Activated CD8-positive, alpha-beta memory T cell treated with anti-CD3 and anti-CD28 coated beads, Interleukin-2, amount 10 ng/mL, durations not matched to agents 7 days and 5 days (primary cell): ENCODE measurements at regions not wholly inside any gene's neighbourhood (a gene's known extent, or its start where the extent isn't known, plus 50 kb on each side); places are given as distances from the start of the nearest gene placed in this dataset.

Experiments
- ATAC-seq: fragments of 150-1000 bp; cut with Tn5 transposase; one replicate; pipeline ENCODE4 v1.10.0; 2021; ENCODE audit warnings: moderate library complexity
- CTCF ChIA-PET: fragments of 350-600 bp; sonication (Branson Sonifier 250); formaldehyde crosslinking; loops from one replicate; lab custom pipeline; 2021; ENCODE audit warnings: antibody characterized with exemption; lab: Charles Lee
- DNase-seq: peaks from one replicate; pipeline ENCODE4 v3.0.0-alpha.2; 2020
- H3K27ac Mint-ChIP-seq: one replicate; pipeline ENCODE4 v1.8.0; 2021; ENCODE audit warnings: mild to moderate bottlenecking, mixed read lengths
- H3K27me3 Mint-ChIP-seq: one replicate; pipeline ENCODE4 v1.8.0; 2021; ENCODE audit warnings: mixed read lengths
- H3K36me3 Mint-ChIP-seq: one replicate; pipeline ENCODE4 v1.8.0; 2021; ENCODE audit warnings: mild to moderate bottlenecking, mixed read lengths
- H3K4me1 Mint-ChIP-seq: one replicate; pipeline ENCODE4 v1.8.0; 2021; ENCODE audit warnings: mixed read lengths
- H3K4me3 Mint-ChIP-seq: one replicate; pipeline ENCODE4 v1.8.0; 2021; ENCODE audit warnings: mild to moderate bottlenecking, moderate library complexity, mixed read lengths
- H3K9me3 Mint-ChIP-seq: one replicate; pipeline ENCODE4 v1.8.0; 2022; ENCODE audit warnings: low read depth, mixed read lengths

DNA sequence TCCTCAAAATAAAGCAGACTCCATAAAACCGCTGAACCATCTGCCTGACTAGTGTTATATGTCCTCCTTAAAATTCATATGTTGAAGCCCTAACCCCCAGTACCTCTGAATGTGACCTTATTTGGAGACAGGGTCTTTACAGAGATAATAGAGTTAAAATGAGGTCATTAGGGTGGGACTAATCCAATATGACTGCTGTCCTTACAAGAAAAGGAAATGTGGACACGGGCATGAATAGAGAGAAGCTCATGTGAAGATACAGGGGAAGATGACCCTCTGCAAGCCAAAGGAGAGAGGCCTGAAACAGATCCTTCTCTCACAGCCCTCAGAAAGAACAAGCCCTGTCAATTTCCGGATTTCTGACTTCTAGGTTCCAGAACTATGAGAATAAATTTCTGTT lies 82.0 kb upstream of the KLHL13 start:
- no peaks in the 10 kb centered on the region for H3K27me3 Mint-ChIP-seq
- H3K9me3 Mint-ChIP-seq = no peaks in the 10 kb centered on the region
- no peaks in the 10 kb centered on the region for H3K36me3 Mint-ChIP-seq
- H3K4me1 Mint-ChIP-seq = no peaks in the 10 kb centered on the region
- no peak overlapping the region for H3K4me3 Mint-ChIP-seq
- H3K27ac Mint-ChIP-seq = no peak overlapping the region
- CTCF ChIA-PET = no interaction called here
- ATAC-seq = no peak
- DNase-seq = no peak

GRCh38 chrX:118199997-118200396 lies 83.4 kb upstream of the KLHL13 start:
- ATAC-seq (no peak), DNase-seq (no peak)
- Mint-ChIP-seq H3K9me3 (no peaks in the 10 kb centered on the region), H3K27me3 (no peaks in the 10 kb centered on the region), H3K36me3 (no peaks in the 10 kb centered on the region), H3K4me1 (no peaks in the 10 kb centered on the region), H3K4me3 (no peak overlapping the region), H3K27ac (no peak overlapping the region)
- CTCF ChIA-PET = no interaction called here

DNA sequence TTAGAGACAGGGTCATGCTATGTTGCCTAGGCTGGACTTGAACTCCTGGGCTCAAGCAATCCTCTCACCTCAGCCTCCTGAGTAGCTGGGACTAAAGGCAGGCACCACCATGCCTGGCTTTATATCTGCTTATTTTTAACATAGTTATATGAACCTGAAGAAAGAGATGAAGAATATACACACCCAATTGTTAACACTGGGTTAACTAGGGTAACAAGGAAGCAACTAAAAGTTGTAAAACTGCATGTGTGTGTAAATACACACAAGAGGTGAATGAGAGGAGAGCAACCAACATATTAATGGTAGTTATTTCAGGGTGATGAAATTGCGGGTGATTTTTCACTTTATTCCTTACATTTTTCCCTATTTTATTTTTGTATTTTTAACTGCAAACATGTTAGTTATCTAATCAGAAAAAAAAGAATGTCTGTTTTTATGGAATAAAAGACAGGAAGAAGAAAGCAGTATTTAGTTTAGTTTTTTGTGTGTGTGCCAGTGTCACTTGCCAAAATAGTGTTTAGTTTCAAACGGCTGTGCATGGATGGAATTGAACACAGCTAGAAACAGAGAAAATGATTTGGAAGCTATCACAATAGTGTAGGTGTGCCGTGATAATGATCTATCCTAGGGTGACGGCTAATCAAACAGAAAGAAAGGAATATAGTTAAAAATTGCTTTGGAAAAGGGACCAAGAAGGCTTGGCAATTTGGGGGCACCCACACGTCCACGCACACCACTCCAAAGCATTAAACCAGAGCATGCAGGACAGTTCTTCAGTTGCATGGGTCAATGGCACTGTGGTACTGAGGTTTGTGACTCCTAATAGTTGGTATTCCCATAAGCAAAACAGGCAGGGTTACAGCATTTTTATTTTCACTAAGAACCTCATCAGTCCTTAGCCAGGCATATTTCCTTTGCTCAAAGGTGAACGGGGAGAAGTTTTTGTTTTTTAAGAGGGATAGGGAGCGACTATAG lies 89.1 kb upstream of the KLHL13 start:
- DNase-seq (no peak), ATAC-seq (no peak)
- CTCF ChIA-PET = no interaction called here
- H3K9me3 Mint-ChIP-seq = no peaks in the 10 kb centered on the region
- H3K36me3 Mint-ChIP-seq = no peaks in the 10 kb centered on the region
- H3K4me3 Mint-ChIP-seq = no peak overlapping the region
- H3K4me1 Mint-ChIP-seq = no peaks in the 10 kb centered on the region
- no peak overlapping the region for H3K27ac Mint-ChIP-seq
- no peaks in the 10 kb centered on the region for H3K27me3 Mint-ChIP-seq

DNA sequence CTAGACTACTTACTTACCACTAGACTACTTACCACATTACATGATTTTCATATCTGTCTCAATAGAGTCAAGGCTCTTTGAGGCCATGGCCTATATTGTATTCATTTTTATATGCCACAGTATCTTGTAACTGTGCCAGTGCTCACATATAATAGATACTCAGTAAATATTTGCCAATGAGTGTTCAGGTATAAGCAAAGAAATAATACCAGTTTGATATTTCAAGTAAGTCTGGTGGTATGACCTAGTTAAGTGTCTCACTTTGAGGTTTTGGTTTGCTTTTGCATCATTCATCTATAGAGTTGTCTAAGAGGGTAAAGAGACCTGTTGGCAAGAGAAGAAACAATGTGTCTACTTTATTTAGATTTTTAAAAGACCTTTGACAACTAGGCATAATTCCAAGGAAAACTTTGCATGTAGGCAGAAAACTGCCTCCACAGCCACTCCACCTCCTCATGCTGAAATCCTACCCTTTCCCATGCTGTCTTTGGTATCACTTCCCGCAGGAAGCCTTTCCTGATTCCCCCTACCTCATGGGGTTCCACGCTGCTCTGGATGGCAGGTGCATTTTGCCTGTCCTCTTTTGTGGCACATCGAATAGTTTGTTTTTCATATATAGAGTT lies 91.3 kb upstream of the KLHL13 start:
- Mint-ChIP-seq H3K4me1 (peaks cover 7% of the 10 kb centered on the region), H3K27me3 (no peaks in the 10 kb centered on the region), H3K36me3 (no peaks in the 10 kb centered on the region), H3K27ac (no peak overlapping the region), H3K4me3 (no peak overlapping the region), H3K9me3 (no peaks in the 10 kb centered on the region)
- CTCF ChIA-PET = no interaction called here
- DNase-seq (no peak), ATAC-seq (no peak)

- H3K4me3 Mint-ChIP-seq = no peak overlapping the region
- ATAC-seq (no peak), DNase-seq (no peak)
- CTCF ChIA-PET = no interaction called here
- peaks cover 9% of the 10 kb centered on the region for H3K4me1 Mint-ChIP-seq
- H3K27ac Mint-ChIP-seq = no peak overlapping the region
- no peaks in the 10 kb centered on the region for H3K27me3 Mint-ChIP-seq
- no peaks in the 10 kb centered on the region for H3K36me3 Mint-ChIP-seq
- H3K9me3 Mint-ChIP-seq = no peaks in the 10 kb centered on the region
Measured at GRCh38 chrX:118208481-118208880, 91.9 kb upstream of the KLHL13 start.

DNA sequence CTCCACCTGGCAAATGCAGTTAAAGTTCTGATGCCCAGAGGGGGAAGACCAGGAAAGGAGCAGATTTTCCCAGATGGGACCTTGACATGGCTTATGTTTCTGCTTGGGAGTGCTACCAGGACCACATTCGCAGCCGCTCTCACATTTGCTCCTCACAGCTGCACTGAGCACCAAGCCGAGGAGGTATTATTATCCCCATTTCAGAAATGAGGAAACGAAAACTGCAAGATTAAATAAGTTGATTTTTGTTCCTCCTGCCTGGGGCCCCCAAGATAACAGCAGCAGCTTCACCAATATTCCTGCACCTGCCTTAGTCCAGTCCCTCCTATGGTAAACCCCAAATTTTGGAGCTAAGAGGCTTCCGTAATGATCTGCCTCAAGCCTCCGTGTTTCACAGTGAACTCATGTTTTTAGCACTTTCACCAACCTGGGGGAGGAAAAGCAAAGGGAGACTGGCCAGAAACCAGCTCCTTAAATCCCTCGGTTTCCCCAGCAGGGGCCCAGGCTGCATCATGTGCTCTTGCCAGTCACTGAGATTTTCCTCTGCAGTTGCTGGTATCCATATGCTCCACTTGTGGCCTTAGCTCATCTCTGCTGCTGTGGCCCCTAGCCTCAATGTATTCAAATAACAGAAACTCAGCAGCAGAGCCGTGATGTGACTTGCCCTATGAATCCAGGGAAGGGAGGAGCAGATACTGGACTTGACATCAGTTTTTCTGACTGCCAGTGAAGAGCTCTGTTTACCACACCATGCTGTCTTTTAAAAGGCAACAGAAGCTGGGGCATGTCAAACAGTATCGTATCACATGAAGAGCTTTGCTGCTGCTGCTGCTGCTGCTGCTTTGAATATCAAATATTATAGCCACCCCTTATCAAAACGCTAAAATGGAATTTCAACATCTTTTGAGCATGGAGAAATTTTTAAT lies 95.5 kb upstream of the KLHL13 start:
- H3K4me1 Mint-ChIP-seq = peaks cover 9% of the 10 kb centered on the region
- CTCF ChIA-PET = no interaction called here
- H3K36me3 Mint-ChIP-seq = no peaks in the 10 kb centered on the region
- no peak overlapping the region for H3K27ac Mint-ChIP-seq
- ATAC-seq (no peak), DNase-seq (no peak)
- no peaks in the 10 kb centered on the region for H3K27me3 Mint-ChIP-seq
- no peaks in the 10 kb centered on the region for H3K9me3 Mint-ChIP-seq
- no peak overlapping the region for H3K4me3 Mint-ChIP-seq

GRCh38 chrX:118212817-118213183 lies 96.2 kb upstream of the KLHL13 start:
- Mint-ChIP-seq H3K4me3 (no peak overlapping the region), H3K4me1 (peaks cover 9% of the 10 kb centered on the region), H3K9me3 (no peaks in the 10 kb centered on the region), H3K27me3 (no peaks in the 10 kb centered on the region), H3K27ac (no peak overlapping the region), H3K36me3 (no peaks in the 10 kb centered on the region)
- CTCF ChIA-PET = no interaction called here
- DNase-seq = no peak
- ATAC-seq = no peak

- no peak for DNase-seq
Measured at GRCh38 chrX:118215346-118215745, 98.7 kb upstream of the KLHL13 start.

GRCh38 chrX:118216087-118216486 lies 99.5 kb upstream of the KLHL13 start:
- H3K27ac Mint-ChIP-seq = no peak overlapping the region
- DNase-seq (no peak), ATAC-seq (no peak)
- H3K4me3 Mint-ChIP-seq = no peak overlapping the region
- H3K4me1 Mint-ChIP-seq = peaks cover 9% of the 10 kb centered on the region
- CTCF ChIA-PET = no interaction called here
- no peaks in the 10 kb centered on the region for H3K27me3 Mint-ChIP-seq
- H3K9me3 Mint-ChIP-seq = no peaks in the 10 kb centered on the region
- H3K36me3 Mint-ChIP-seq = no peaks in the 10 kb centered on the region

More at GRCh38 chrX:118215346-118215745, 98.7 kb upstream of the KLHL13 start:
- Mint-ChIP-seq H3K9me3 (no peaks in the 10 kb centered on the region), H3K27me3 (no peaks in the 10 kb centered on the region), H3K4me3 (no peak overlapping the region), H3K4me1 (peaks cover 9% of the 10 kb centered on the region), H3K36me3 (no peaks in the 10 kb centered on the region), H3K27ac (no peak overlapping the region)
- CTCF ChIA-PET = no interaction called here
- ATAC-seq = no peak

DNA sequence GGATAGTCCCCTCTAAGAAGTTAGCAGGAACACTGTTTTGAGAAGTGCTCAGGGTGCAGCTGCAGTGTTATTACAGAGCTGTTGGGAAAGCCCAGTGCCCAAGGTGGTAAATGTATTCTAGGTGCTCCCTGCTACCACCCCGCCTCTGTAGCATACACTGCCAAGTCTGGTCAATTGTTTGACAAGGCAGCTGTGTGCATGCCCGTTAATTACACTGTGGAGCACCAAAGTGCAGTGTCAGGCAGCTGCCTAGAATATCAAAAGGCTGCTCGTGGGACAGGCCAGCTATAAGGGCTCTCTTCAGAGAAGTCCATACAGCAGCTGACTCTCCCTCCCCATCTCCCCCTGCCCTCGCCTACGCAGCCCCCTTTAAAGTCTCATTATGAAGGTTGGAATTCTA lies 99.9 kb upstream of the KLHL13 start:
- Mint-ChIP-seq H3K36me3 (no peaks in the 10 kb centered on the region), H3K4me3 (no peak overlapping the region), H3K27me3 (no peaks in the 10 kb centered on the region), H3K4me1 (peaks cover 9% of the 10 kb centered on the region), H3K27ac (no peak overlapping the region), H3K9me3 (no peaks in the 10 kb centered on the region)
- DNase-seq (no peak), ATAC-seq (no peak)
- CTCF ChIA-PET = no interaction called here

- no peaks in the 10 kb centered on the region for H3K27me3 Mint-ChIP-seq
- H3K9me3 Mint-ChIP-seq = no peaks in the 10 kb centered on the region
- H3K27ac Mint-ChIP-seq = no peak overlapping the region
- no peaks in the 10 kb centered on the region for H3K36me3 Mint-ChIP-seq
- ATAC-seq (no peak), DNase-seq (no peak)
- CTCF ChIA-PET = no interaction called here
- no peak overlapping the region for H3K4me3 Mint-ChIP-seq
- peaks cover under 1% of the 10 kb centered on the region for H3K4me1 Mint-ChIP-seq
Measured at GRCh38 chrX:118218079-118218478, 101.5 kb upstream of the KLHL13 start.

GRCh38 chrX:118218940-118219339 lies 102.3 kb upstream of the KLHL13 start:
- no peak for DNase-seq
- Mint-ChIP-seq H3K9me3 (no peaks in the 10 kb centered on the region), H3K27ac (no peak overlapping the region), H3K36me3 (no peaks in the 10 kb centered on the region), H3K27me3 (no peaks in the 10 kb centered on the region), H3K4me3 (no peak overlapping the region), H3K4me1 (no peaks in the 10 kb centered on the region)
- ATAC-seq = no peak
- CTCF ChIA-PET = no interaction called here

DNA sequence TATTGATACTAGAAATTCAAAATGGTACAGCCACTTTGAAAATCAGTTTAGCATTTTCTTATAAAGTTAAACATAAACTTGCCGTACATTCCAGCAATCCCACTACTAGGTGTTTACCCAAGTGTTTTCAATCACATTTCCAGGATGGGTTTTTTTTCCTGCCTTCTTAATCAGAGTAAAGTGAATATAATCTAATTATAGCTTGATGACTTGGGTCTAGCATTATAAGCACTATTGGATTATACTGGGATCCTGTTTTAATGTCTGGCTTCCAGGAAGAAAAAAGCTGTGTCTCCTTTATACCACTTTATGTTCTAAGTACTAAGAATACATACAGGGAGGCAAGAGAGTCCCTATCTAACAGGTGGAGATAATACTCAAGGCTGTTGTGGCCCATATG lies 103.3 kb upstream of the KLHL13 start:
- Mint-ChIP-seq H3K4me1 (no peaks in the 10 kb centered on the region), H3K27me3 (no peaks in the 10 kb centered on the region), H3K36me3 (no peaks in the 10 kb centered on the region), H3K9me3 (no peaks in the 10 kb centered on the region), H3K27ac (no peak overlapping the region), H3K4me3 (no peak overlapping the region)
- ATAC-seq (no peak), DNase-seq (no peak)
- CTCF ChIA-PET = no interaction called here
